PC-3 (cell line): ENCODE measurements at regions not wholly inside any gene's neighbourhood (a gene's known extent, or its start where the extent isn't known, plus 50 kb on each side); places are given as distances from the start of the nearest gene placed in this dataset.

Experiments used
- EZH2 ChIP-seq: fragments of 300-600 bp; sonication (generic); IDR thresholded peaks from one replicate; pipeline ENCODE4 v1.6.1; 2017; ENCODE audit warnings: antibody characterized with exemption, mild to moderate bottlenecking, low read length; ENCODE audit not compliant: unreplicated experiment
- EZH2phosphoT487 ChIP-seq: fragments of 300-600 bp; sonication (generic); IDR thresholded peaks from 2 replicates; pipeline ENCODE4 v1.6.1; 2018; ENCODE audit warnings: mild to moderate bottlenecking, antibody characterized with exemption, low read length, borderline replicate concordance
- TF ChIP-seq, protein P1 (sequence below): fragments of 300-600 bp; sonication (generic); conservative IDR thresholded peaks from 2 replicates; pipeline ENCODE4 v1.5.1; 2017; ENCODE audit warnings: antibody characterized with exemption, low read depth, mild to moderate bottlenecking, low read length

DNA sequence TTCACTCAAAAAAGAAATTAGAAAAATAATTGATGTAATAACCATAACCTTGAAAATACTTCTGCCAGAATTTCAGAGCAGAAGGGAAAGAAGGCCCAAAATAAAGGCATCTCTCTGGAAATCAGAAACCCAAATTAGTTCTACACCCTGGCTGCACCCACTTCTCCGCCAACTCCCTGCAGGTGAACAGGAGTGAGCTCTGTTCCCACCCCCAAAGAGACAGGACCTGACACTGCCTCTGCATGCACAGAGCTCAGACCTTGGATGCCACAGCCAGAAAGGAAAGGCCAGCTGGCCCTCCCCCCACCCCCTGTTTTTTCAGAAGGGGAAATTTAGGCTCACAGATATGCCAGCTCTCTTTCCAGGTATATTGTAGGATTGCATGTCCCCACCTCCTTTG is 228.2 kb downstream of the BCL11B start:
- no peak for TF ChIP-seq EZH2phosphoT487
- TF ChIP-seq, protein P1, sequence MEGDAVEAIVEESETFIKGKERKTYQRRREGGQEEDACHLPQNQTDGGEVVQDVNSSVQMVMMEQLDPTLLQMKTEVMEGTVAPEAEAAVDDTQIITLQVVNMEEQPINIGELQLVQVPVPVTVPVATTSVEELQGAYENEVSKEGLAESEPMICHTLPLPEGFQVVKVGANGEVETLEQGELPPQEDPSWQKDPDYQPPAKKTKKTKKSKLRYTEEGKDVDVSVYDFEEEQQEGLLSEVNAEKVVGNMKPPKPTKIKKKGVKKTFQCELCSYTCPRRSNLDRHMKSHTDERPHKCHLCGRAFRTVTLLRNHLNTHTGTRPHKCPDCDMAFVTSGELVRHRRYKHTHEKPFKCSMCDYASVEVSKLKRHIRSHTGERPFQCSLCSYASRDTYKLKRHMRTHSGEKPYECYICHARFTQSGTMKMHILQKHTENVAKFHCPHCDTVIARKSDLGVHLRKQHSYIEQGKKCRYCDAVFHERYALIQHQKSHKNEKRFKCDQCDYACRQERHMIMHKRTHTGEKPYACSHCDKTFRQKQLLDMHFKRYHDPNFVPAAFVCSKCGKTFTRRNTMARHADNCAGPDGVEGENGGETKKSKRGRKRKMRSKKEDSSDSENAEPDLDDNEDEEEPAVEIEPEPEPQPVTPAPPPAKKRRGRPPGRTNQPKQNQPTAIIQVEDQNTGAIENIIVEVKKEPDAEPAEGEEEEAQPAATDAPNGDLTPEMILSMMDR, result no peak
- TF ChIP-seq EZH2, result no peak
